Tibial nerve (tissue), 4 donors: ENCODE measurements at regions not wholly inside any gene's neighbourhood (a gene's known extent, or its start where the extent isn't known, plus 50 kb on each side); places are given as distances from the start of the nearest gene placed in this dataset.

Experiments
- CTCF ChIP-seq, 5 experiments: fragments of 200-600 bp in 3 of 5; fragments of 450-650 bp in 2 of 5; sonication (generic) in 3 of 5; IDR thresholded peaks; one replicate each; pipeline ENCODE4 v1.5.1; 2016 to 2019; ENCODE audit warnings: antibody characterized with exemption in 5 of 5, mild to moderate bottlenecking in 3 of 5, moderate library complexity in 2 of 5
- EP300 ChIP-seq, 2 donors: sonication (generic); formaldehyde crosslinking; IDR thresholded peaks; one replicate each; pipeline ENCODE4 v1.6.1; 2017; ENCODE audit warnings: antibody characterized with exemption in 2 of 2, mild to moderate bottlenecking in 1 of 2
- POLR2A ChIP-seq, 2 donors: fragments of 450-650 bp; IDR thresholded peaks; one replicate each; pipeline ENCODE4 v1.6.1; 2017; ENCODE audit warnings: antibody characterized with exemption in 2 of 2, mild to moderate bottlenecking in 2 of 2, moderate library complexity in 2 of 2

- TF ChIP-seq CTCF (IDR thresholded peaks at IDR 0.05) (no peak), POLR2A (IDR thresholded peaks at IDR 0.05) (no peak), EP300 (IDR thresholded peaks at IDR 0.05) (no peak)
Measured at GRCh38 chr10:4254101-4254994, 469.3 kb upstream of the KLF6 start.
